ENCODE measurements at regions not wholly inside any gene's neighbourhood (a gene's known extent, or its start where the extent isn't known, plus 50 kb on each side); places are given as distances from the start of the nearest gene placed in this dataset.

- Histone ChIP-seq H3K27ac (no peak overlapping the region), H3K4me1 (no peaks in the 10 kb centered on the region), H3K4me3 (no peak overlapping the region), H3K27me3 (no peaks in the 10 kb centered on the region), H3K9me3 (no peaks in the 10 kb centered on the region), H3K36me3 (no peaks in the 10 kb centered on the region)
- intact Hi-C loops (cut with DNase I) = no loop called here
- DNase-seq (no peak), ATAC-seq (no peak)
- TF ChIP-seq, protein P1, sequence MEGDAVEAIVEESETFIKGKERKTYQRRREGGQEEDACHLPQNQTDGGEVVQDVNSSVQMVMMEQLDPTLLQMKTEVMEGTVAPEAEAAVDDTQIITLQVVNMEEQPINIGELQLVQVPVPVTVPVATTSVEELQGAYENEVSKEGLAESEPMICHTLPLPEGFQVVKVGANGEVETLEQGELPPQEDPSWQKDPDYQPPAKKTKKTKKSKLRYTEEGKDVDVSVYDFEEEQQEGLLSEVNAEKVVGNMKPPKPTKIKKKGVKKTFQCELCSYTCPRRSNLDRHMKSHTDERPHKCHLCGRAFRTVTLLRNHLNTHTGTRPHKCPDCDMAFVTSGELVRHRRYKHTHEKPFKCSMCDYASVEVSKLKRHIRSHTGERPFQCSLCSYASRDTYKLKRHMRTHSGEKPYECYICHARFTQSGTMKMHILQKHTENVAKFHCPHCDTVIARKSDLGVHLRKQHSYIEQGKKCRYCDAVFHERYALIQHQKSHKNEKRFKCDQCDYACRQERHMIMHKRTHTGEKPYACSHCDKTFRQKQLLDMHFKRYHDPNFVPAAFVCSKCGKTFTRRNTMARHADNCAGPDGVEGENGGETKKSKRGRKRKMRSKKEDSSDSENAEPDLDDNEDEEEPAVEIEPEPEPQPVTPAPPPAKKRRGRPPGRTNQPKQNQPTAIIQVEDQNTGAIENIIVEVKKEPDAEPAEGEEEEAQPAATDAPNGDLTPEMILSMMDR (IDR thresholded peaks at IDR 0.05) = no peak
- WGBS, 2 donors = 87 to 90% methylated on average over 7 of the region's 7 CpGs
Observed at GRCh38 chr14:38138473-38139138, 69.1 kb upstream of the SSTR1 start.

GRCh38 chr14:38139926-38140325 is 67.8 kb upstream of the SSTR1 start:
- H3K27ac ChIP-seq = no peak overlapping the region
- no peak overlapping the region for H3K4me3 ChIP-seq
- intact Hi-C loops (cut with DNase I) = no loop called here
- TF ChIP-seq, protein P1 (IDR thresholded peaks at IDR 0.05) = no peak
- no peaks in the 10 kb centered on the region for H3K36me3 ChIP-seq
- H3K4me1 ChIP-seq = no peaks in the 10 kb centered on the region
- no peaks in the 10 kb centered on the region for H3K9me3 ChIP-seq
- ATAC-seq = no peak
- WGBS, 2 donors = 87 to 88% methylated on average over 2 of the region's 2 CpGs
- DNase-seq = no peak
- H3K27me3 ChIP-seq = no peaks in the 10 kb centered on the region

DNA sequence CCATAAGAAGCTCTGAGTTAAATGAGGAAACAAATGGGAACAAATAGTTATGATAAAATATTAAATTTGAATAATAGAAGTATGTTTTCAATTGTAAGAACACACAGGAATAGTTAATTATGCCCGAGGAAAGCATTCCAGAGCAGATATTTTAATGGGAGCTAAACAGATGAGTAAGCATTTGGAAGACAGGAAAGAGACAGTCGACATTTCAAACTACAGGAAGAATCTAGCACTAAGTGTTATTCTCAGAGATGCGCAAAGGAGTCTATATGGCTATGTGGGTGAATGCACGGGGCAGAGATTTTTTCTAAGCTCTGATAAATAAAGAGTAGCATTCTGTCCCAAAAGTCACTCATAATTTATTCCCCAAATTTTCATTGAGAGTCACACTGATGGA is 64.5 kb upstream of the SSTR1 start:
- TF ChIP-seq, protein P1 (IDR thresholded peaks at IDR 0.05) = no peak
- 64 to 74% methylated on average over 4 of the region's 4 CpGs for WGBS, 2 donors
- Histone ChIP-seq H3K4me1 (no peaks in the 10 kb centered on the region), H3K27me3 (no peaks in the 10 kb centered on the region), H3K4me3 (no peak overlapping the region), H3K27ac (no peak overlapping the region), H3K9me3 (no peaks in the 10 kb centered on the region), H3K36me3 (no peaks in the 10 kb centered on the region)
- DNase-seq (no peak), ATAC-seq (no peak)
- intact Hi-C loops (cut with DNase I) = no loop called here

DNA sequence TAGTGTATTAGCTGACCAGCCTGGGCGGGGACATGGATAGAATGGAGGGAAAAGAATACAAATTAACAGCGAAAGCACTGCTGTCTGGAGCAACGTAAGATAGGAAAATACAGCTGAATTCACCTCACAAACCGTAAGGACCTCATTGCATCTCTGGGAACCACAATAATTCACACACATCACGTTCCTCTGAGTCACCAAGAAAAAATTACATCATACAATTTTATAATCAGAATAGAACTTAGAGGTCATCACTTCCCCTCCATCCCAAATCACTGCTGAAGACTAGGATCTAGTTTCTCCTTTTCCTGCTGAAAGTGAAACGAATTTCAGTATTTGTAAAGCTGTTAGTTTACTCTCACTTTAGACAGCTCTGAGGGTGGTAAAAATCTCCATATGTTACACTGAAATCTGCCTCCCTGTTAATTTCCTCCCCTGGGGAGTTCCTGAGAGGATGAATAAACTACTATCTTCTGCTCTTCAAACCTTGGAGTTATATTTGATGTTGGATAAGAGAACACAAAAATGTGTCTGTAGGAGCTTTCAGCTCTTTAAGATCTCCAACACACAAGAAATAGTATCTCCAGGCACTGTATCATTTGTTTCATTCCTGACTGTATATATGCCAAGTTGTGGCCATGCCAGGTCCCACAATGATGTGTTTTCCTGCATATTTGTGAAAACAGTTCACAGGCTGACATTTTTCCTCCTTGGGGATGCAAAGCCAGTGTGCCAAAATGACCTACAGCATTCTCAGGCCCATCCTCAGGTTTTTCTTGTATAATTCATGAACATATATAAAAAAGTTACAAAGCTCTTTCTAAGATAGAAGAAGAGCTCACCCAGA is 63.8 kb upstream of the SSTR1 start:
- Histone ChIP-seq H3K36me3 (no peaks in the 10 kb centered on the region), H3K4me1 (no peaks in the 10 kb centered on the region), H3K4me3 (no peak overlapping the region), H3K9me3 (no peaks in the 10 kb centered on the region), H3K27ac (no peak overlapping the region), H3K27me3 (no peaks in the 10 kb centered on the region)
- ATAC-seq (no peak), DNase-seq (no peak)
- 49 to 52% methylated on average over 6 of the region's 6 CpGs for WGBS, 2 donors
- TF ChIP-seq, protein P1 (IDR thresholded peaks at IDR 0.05) = no peak
- intact Hi-C loops (cut with DNase I) = no loop called here

Measured in heart right ventricle (tissue), 16 donors.